ENCODE measurements at regions not wholly inside any gene's neighbourhood (a gene's known extent, or its start where the extent isn't known, plus 50 kb on each side); places are given as distances from the start of the nearest gene placed in this dataset.

DNA sequence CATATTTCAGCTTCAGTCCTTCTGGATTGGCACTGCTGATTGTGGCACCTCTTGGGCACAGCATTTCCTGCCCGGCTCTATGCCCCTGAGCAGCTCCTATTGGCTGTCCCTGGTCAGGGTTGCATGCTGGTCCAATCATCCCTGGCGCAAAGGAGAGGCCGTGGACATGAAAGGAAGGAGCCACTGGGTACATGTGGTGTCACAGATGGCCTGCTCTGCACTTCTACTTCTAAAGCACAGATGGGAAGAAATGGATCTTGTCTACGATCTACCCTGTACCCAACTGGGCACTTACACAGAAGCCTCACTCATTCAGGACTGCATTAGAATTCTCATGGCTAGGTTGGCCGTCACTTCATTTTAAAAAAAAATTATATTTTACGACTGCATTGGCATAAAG lies 232.5 kb downstream of the SHQ1 start:
- Histone ChIP-seq H3K27ac (no peak overlapping the region), H4K20me1 (ENCODE audit: insufficient read depth) (no peaks in the 10 kb centered on the region), H3K36me3 (ENCODE audit: low read depth) (no peaks in the 10 kb centered on the region), H3K9me3 (ENCODE audit: insufficient read depth, low read depth) (no peaks in the 10 kb centered on the region), H3K4me3 (no peak overlapping the region), H3K79me2 (ENCODE audit: low read depth) (no peaks in the 10 kb centered on the region), H3K4me2 (no peak overlapping the region), H3K27me3 (ENCODE audit: insufficient read depth, low read depth) (no peaks in the 10 kb centered on the region), H2AFZ (no peak overlapping the region), H3K4me1 (replicated peaks; ENCODE audit: insufficient read depth) (no peaks in the 10 kb centered on the region), H3F3A (ENCODE audit: insufficient read depth, low read depth) (no peaks in the 10 kb centered on the region), H3K9me2 (ENCODE audit: insufficient read depth) (no peaks in the 10 kb centered on the region)
- TF ChIP-seq EZH2 (IDR thresholded peaks at IDR 0.05; ENCODE audit: low read depth) = no peak
- TF ChIP-seq, protein P1, sequence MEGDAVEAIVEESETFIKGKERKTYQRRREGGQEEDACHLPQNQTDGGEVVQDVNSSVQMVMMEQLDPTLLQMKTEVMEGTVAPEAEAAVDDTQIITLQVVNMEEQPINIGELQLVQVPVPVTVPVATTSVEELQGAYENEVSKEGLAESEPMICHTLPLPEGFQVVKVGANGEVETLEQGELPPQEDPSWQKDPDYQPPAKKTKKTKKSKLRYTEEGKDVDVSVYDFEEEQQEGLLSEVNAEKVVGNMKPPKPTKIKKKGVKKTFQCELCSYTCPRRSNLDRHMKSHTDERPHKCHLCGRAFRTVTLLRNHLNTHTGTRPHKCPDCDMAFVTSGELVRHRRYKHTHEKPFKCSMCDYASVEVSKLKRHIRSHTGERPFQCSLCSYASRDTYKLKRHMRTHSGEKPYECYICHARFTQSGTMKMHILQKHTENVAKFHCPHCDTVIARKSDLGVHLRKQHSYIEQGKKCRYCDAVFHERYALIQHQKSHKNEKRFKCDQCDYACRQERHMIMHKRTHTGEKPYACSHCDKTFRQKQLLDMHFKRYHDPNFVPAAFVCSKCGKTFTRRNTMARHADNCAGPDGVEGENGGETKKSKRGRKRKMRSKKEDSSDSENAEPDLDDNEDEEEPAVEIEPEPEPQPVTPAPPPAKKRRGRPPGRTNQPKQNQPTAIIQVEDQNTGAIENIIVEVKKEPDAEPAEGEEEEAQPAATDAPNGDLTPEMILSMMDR (conservative IDR thresholded peaks at IDR 0.05) = no peak
- ChIA-PET CTCF (no interaction called here), POLR2A (ENCODE audit: unreplicated experiment) (no interaction called here)
- no peak for DNase-seq
- BruUV-seq (replicated peaks) = no TSS peak
- intact Hi-C loops (cut with micrococcal nuclease; ENCODE audit: unreplicated experiment) = no loop called here

DNA sequence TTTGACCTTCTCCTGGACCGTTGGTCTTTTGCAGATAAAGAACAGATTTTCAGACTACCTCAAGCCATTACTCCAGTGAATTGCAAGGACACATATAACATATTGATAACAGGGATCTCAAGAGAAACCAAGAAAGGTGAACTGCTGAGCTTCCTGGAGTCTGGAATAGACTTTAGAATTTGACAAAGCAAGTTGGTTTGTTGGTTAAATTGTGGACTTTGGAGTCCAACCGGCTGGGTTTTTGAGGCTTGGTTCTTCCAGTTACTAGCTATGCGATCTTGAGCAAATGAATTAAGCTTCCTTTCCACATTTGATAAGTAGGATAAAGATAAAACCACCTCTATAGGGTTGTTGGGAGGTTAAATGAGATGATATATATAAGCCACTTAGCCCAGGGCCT lies 233.1 kb downstream of the SHQ1 start:
- no peaks in the 10 kb centered on the region for H3K9me3 ChIP-seq (ENCODE audit: insufficient read depth, low read depth)
- H3K4me2 ChIP-seq = no peak overlapping the region
- H2AFZ ChIP-seq = no peak overlapping the region
- POLR2A ChIA-PET (ENCODE audit: unreplicated experiment) = no interaction called here
- no peaks in the 10 kb centered on the region for H3K27me3 ChIP-seq (ENCODE audit: insufficient read depth, low read depth)
- no peaks in the 10 kb centered on the region for H3K36me3 ChIP-seq (ENCODE audit: low read depth)
- BruUV-seq (replicated peaks) = no TSS peak
- no peak overlapping the region for H3K4me3 ChIP-seq
- H3K9me2 ChIP-seq (ENCODE audit: insufficient read depth) = no peaks in the 10 kb centered on the region
- TF ChIP-seq EZH2 (IDR thresholded peaks at IDR 0.05; ENCODE audit: low read depth) = no peak
- TF ChIP-seq, protein P1 (conservative IDR thresholded peaks at IDR 0.05) = no peak
- H3F3A ChIP-seq (ENCODE audit: insufficient read depth, low read depth) = no peaks in the 10 kb centered on the region
- no peak for DNase-seq
- no peaks in the 10 kb centered on the region for H3K4me1 ChIP-seq (replicated peaks; ENCODE audit: insufficient read depth)
- H3K27ac ChIP-seq = no peak overlapping the region
- no peaks in the 10 kb centered on the region for H4K20me1 ChIP-seq (ENCODE audit: insufficient read depth)
- CTCF ChIA-PET = no interaction called here
- H3K79me2 ChIP-seq (ENCODE audit: low read depth) = no peaks in the 10 kb centered on the region
- intact Hi-C loops (cut with micrococcal nuclease; ENCODE audit: unreplicated experiment) = no loop called here

DNA sequence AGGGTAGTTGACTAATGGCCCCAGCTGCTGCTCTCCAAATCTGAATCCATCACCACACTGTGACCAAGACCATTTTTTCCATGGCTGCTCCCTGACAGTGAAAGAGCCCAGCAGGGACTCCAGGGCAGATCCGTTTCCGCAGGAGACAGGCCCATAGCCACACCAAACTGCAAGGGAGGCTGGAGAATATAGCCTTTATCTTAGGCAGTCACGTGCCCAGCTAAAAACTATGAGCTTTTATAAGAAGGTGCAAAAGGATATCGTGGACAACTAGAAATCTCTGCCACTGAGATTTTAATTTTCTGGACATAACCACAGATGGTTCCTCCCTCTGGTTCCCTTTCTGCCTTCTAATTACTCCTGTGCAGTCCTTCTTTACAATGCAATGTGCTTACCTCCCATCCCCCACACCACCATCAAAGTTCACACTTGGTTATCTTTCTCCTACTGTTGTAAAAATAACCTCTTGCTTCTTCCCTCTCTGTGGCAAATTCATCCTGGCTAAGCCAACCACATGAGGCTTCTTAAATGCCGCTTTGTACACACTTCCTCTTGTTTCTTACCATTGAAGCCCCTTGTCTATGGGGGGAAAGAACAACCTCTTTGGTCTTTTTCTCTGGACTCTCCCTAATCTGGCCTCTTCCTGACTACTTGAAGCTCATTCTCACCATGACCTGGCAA lies 233.7 kb downstream of the SHQ1 start:
- POLR2A ChIA-PET (ENCODE audit: unreplicated experiment) = no interaction called here
- no peaks in the 10 kb centered on the region for H3K27me3 ChIP-seq (ENCODE audit: insufficient read depth, low read depth)
- no peaks in the 10 kb centered on the region for H3K9me3 ChIP-seq (ENCODE audit: insufficient read depth, low read depth)
- H3K27ac ChIP-seq = no peak overlapping the region
- CTCF ChIA-PET = no interaction called here
- no peaks in the 10 kb centered on the region for H4K20me1 ChIP-seq (ENCODE audit: insufficient read depth)
- H3K4me2 ChIP-seq = no peak overlapping the region
- DNase-seq = no peak
- no peaks in the 10 kb centered on the region for H3F3A ChIP-seq (ENCODE audit: insufficient read depth, low read depth)
- no peaks in the 10 kb centered on the region for H3K4me1 ChIP-seq (replicated peaks; ENCODE audit: insufficient read depth)
- H3K9me2 ChIP-seq (ENCODE audit: insufficient read depth) = no peaks in the 10 kb centered on the region
- intact Hi-C loops (cut with micrococcal nuclease; ENCODE audit: unreplicated experiment) = no loop called here
- no peak overlapping the region for H3K4me3 ChIP-seq
- no peak overlapping the region for H2AFZ ChIP-seq
- no peaks in the 10 kb centered on the region for H3K79me2 ChIP-seq (ENCODE audit: low read depth)
- BruUV-seq (replicated peaks) = no TSS peak
- TF ChIP-seq, protein P1 (conservative IDR thresholded peaks at IDR 0.05) = no peak
- no peak for TF ChIP-seq EZH2 (IDR thresholded peaks at IDR 0.05; ENCODE audit: low read depth)
- no peaks in the 10 kb centered on the region for H3K36me3 ChIP-seq (ENCODE audit: low read depth)
